ENCODE measurements at regions not wholly inside any gene's neighbourhood (a gene's known extent, or its start where the extent isn't known, plus 50 kb on each side); places are given as distances from the start of the nearest gene placed in this dataset.

DNA sequence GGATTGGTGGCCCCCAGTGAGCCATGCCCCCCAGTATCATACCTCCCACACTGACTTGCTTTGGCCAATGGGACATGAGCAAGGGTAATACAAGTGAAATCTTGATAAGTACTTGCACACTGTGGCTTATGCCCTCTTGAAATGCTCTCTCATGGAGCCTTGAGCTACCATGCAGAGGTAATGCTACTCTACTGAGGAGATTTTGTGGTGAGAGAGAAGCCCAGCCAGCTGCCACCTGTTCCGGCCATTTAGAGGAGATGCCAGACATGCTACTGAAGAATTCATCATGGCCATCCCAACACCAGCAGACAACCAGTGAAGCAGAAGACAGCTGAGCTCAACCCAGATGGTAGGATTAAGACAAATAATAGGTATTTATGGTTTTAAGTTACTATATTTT lies 299.5 kb downstream of the MEF2C start:
- no peak for TF ChIP-seq CTCF (IDR thresholded peaks at IDR 0.05; ENCODE audit: extremely low read depth, low read depth, low read length)
- H3K27me3 ChIP-seq (ENCODE audit: insufficient read depth, low read length): no peaks in the 10 kb centered on the region
- H3K4me3 ChIP-seq (ENCODE audit: insufficient read depth, low read length): no peak overlapping the region
- H3K27ac ChIP-seq (ENCODE audit: low read depth, low read length): no peak overlapping the region
- H3K4me1 ChIP-seq (ENCODE audit: insufficient read depth, low read length): no peaks in the 10 kb centered on the region
- H3K79me2 ChIP-seq (ENCODE audit: insufficient read depth, low read length): no peaks in the 10 kb centered on the region
- no peaks in the 10 kb centered on the region for H4K20me1 ChIP-seq (ENCODE audit: insufficient read depth, low read length)
- no peak for DNase-seq (ENCODE audit: insufficient read length, low spot score, missing footprints)
- no peak overlapping the region for H3K4me2 ChIP-seq (ENCODE audit: insufficient read depth, low read length)
- H2AFZ ChIP-seq (ENCODE audit: low read length): no peak overlapping the region
- no peaks in the 10 kb centered on the region for H3K36me3 ChIP-seq (ENCODE audit: insufficient read depth, low read length)
- H3K9me3 ChIP-seq (ENCODE audit: low read depth, low read length): no peaks in the 10 kb centered on the region

- no peaks in the 10 kb centered on the region for H3K9me3 ChIP-seq (ENCODE audit: low read depth, low read length)
- DNase-seq (ENCODE audit: insufficient read length, low spot score, missing footprints): no peak
- TF ChIP-seq CTCF (IDR thresholded peaks at IDR 0.05; ENCODE audit: extremely low read depth, low read depth, low read length): no peak
- H3K4me3 ChIP-seq (ENCODE audit: insufficient read depth, low read length): no peak overlapping the region
- no peaks in the 10 kb centered on the region for H3K4me1 ChIP-seq (ENCODE audit: insufficient read depth, low read length)
- H2AFZ ChIP-seq (ENCODE audit: low read length): no peak overlapping the region
- no peak overlapping the region for H3K4me2 ChIP-seq (ENCODE audit: insufficient read depth, low read length)
- no peaks in the 10 kb centered on the region for H3K79me2 ChIP-seq (ENCODE audit: insufficient read depth, low read length)
- no peaks in the 10 kb centered on the region for H4K20me1 ChIP-seq (ENCODE audit: insufficient read depth, low read length)
- H3K36me3 ChIP-seq (ENCODE audit: insufficient read depth, low read length): no peaks in the 10 kb centered on the region
- H3K27ac ChIP-seq (ENCODE audit: low read depth, low read length): no peak overlapping the region
- H3K27me3 ChIP-seq (ENCODE audit: insufficient read depth, low read length): no peaks in the 10 kb centered on the region
These were observed 289.7 kb upstream of the TMEM161B start for GRCh38 chr5:88558366-88558765.

GRCh38 chr5:88557881-88558280 lies 289.2 kb upstream of the TMEM161B start:
- Histone ChIP-seq H2AFZ (ENCODE audit: low read length) (no peak overlapping the region), H3K36me3 (ENCODE audit: insufficient read depth, low read length) (no peaks in the 10 kb centered on the region), H3K27ac (ENCODE audit: low read depth, low read length) (no peak overlapping the region), H3K4me1 (ENCODE audit: insufficient read depth, low read length) (no peaks in the 10 kb centered on the region), H4K20me1 (ENCODE audit: insufficient read depth, low read length) (no peaks in the 10 kb centered on the region), H3K9me3 (ENCODE audit: low read depth, low read length) (no peaks in the 10 kb centered on the region), H3K27me3 (ENCODE audit: insufficient read depth, low read length) (no peaks in the 10 kb centered on the region), H3K4me2 (ENCODE audit: insufficient read depth, low read length) (no peak overlapping the region), H3K4me3 (ENCODE audit: insufficient read depth, low read length) (no peak overlapping the region), H3K79me2 (ENCODE audit: insufficient read depth, low read length) (no peaks in the 10 kb centered on the region)
- no peak for DNase-seq (ENCODE audit: insufficient read length, low spot score, missing footprints)
- TF ChIP-seq CTCF (IDR thresholded peaks at IDR 0.05; ENCODE audit: extremely low read depth, low read depth, low read length): no peak

DNA sequence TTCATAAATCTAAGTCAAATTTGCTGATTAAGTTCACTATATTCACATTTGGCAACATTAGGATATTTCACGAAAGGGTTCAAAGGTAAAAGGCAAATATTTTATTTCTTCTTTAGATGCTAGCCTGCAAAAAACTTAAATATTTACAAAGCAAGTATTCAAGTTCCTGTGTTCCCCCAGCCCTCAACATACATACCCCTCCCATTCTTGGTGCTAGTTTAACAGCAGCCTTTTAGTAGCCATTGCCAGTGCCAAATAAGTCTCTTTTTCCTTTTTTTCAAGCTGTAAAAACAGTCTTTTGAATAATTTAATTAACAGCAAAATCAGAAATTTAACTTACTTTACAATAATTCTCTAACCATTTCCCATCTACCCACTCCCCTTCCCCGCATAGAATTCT lies 288.5 kb upstream of the TMEM161B start:
- Histone ChIP-seq H3K4me3 (ENCODE audit: insufficient read depth, low read length) (no peak overlapping the region), H3K9me3 (ENCODE audit: low read depth, low read length) (no peaks in the 10 kb centered on the region), H3K27ac (ENCODE audit: low read depth, low read length) (no peak overlapping the region), H3K27me3 (ENCODE audit: insufficient read depth, low read length) (no peaks in the 10 kb centered on the region), H2AFZ (ENCODE audit: low read length) (no peak overlapping the region), H3K4me1 (ENCODE audit: insufficient read depth, low read length) (no peaks in the 10 kb centered on the region), H4K20me1 (ENCODE audit: insufficient read depth, low read length) (no peaks in the 10 kb centered on the region), H3K79me2 (ENCODE audit: insufficient read depth, low read length) (no peaks in the 10 kb centered on the region), H3K36me3 (ENCODE audit: insufficient read depth, low read length) (no peaks in the 10 kb centered on the region), H3K4me2 (ENCODE audit: insufficient read depth, low read length) (no peak overlapping the region)
- no peak for TF ChIP-seq CTCF (IDR thresholded peaks at IDR 0.05; ENCODE audit: extremely low read depth, low read depth, low read length)
- no peak for DNase-seq (ENCODE audit: insufficient read length, low spot score, missing footprints)

All from osteoblast (primary cell).